ENCODE measurements at regions not wholly inside any gene's neighbourhood (a gene's known extent, or its start where the extent isn't known, plus 50 kb on each side); places are given as distances from the start of the nearest gene placed in this dataset.

DNA sequence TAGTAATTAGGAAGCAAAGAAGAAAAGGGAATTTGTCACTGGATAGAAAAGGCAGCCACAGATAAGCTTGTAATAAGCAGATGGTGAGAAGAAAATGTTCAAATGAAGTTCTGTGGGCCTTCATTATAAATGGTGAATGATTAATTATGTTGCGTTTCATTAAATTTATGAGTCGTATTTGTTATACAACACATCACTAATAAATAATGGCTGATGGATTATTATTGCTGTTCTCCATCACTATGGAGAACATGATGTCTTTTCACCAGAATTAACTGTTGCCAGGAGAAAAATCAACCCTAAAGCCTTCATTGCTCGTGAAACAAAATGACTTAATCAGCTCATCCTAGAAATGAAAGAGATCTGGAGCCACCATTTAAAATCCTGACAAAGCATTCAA lies 158.5 kb downstream of the BTBD3 start:
- peaks cover 0 to 3% (median 0%) of the 10 kb centered on the region in 3 donors for H3K27me3 Mint-ChIP-seq (ENCODE audit: low read depth in 3 of 3)
- Histone ChIP-seq H3K9me3 (replicated peaks in 1 of 2; ENCODE audit: control insufficient read depth in 1 of 2, insufficient read depth in 1 of 2, low read length in 2 of 2) (peaks cover 0 to 4% of the 10 kb centered on the region in 2 donors), H3K4me1 (ENCODE audit: control insufficient read depth in 1 of 2, insufficient read depth in 2 of 2, low read length in 2 of 2) (peaks cover 10 to 14% of the 10 kb centered on the region in 2 donors), H3K4me2 (replicated peaks; ENCODE audit: extremely low read depth, low read length, poor library complexity, severe bottlenecking) (no peak overlapping the region), H3K36me3 (replicated peaks in 1 of 2; ENCODE audit: control insufficient read depth in 1 of 2, insufficient read depth in 2 of 2, low read length in 2 of 2) (no peaks in the 10 kb centered on the region), H3K9ac (ENCODE audit: insufficient read depth, low read length, poor library complexity, severe bottlenecking) (no peak overlapping the region), H3K27me3 (ENCODE audit: control insufficient read depth in 2 of 2, insufficient read depth in 2 of 2, low read length in 2 of 2) (no peaks in the 10 kb centered on the region), H2AFZ (ENCODE audit: insufficient read depth, low read depth, low read length, poor library complexity, severe bottlenecking) (no peak overlapping the region), H3K79me2 (ENCODE audit: insufficient read depth, low read length) (no peaks in the 10 kb centered on the region), H3K4me3 (replicated peaks in 1 of 3; ENCODE audit: low read depth in 2 of 3, low read length in 3 of 3) (no peak overlapping the region), H4K20me1 (ENCODE audit: insufficient read depth, low read length) (no peaks in the 10 kb centered on the region), H3K27ac (ENCODE audit: low read depth in 1 of 2, low read length in 2 of 2) (no peak overlapping the region)
- peaks cover 0 to 3% of the 10 kb centered on the region in 2 donors for H3K36me3 Mint-ChIP-seq
- H3K9me3 Mint-ChIP-seq, result peaks cover 1 to 13% (median 5%) of the 10 kb centered on the region in 7 donors
- no CpG with 5 or more reads among the region's 3 CpGs for WGBS (ENCODE audit: insufficient coverage)
- H3K27ac Mint-ChIP-seq, result no peak overlapping the region
- intact Hi-C loops (cut with micrococcal nuclease), result no loop called here
- no peak for DNase-seq
- TF ChIP-seq, protein P1, sequence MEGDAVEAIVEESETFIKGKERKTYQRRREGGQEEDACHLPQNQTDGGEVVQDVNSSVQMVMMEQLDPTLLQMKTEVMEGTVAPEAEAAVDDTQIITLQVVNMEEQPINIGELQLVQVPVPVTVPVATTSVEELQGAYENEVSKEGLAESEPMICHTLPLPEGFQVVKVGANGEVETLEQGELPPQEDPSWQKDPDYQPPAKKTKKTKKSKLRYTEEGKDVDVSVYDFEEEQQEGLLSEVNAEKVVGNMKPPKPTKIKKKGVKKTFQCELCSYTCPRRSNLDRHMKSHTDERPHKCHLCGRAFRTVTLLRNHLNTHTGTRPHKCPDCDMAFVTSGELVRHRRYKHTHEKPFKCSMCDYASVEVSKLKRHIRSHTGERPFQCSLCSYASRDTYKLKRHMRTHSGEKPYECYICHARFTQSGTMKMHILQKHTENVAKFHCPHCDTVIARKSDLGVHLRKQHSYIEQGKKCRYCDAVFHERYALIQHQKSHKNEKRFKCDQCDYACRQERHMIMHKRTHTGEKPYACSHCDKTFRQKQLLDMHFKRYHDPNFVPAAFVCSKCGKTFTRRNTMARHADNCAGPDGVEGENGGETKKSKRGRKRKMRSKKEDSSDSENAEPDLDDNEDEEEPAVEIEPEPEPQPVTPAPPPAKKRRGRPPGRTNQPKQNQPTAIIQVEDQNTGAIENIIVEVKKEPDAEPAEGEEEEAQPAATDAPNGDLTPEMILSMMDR (IDR thresholded peaks at IDR 0.05), result no peak
- peaks cover 13% of the 10 kb centered on the region for H3K4me1 Mint-ChIP-seq
- H3K4me3 Mint-ChIP-seq, result no peak overlapping the region

DNA sequence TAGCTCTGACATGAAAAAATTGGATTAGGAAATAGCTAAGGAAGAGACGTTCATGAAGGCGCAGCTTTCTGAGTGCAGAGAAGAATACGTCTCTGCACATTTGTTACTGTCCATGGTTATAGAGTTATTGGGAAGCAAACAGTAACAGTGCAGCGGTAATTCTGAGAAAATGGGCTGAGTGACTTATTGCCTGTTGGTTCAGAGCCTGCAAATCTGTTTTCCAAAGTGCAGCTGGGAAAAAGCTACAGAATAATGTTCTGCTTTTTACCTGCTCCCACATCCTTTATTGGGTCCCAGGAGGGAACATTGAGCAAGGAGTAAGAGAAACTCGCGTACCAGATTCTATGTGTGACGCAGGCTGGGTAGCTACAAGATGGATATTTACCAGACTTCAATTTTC lies 160.2 kb downstream of the BTBD3 start:
- no peak overlapping the region for H3K4me3 ChIP-seq (replicated peaks in 1 of 3; ENCODE audit: low read depth in 2 of 3, low read length in 3 of 3)
- no peak overlapping the region for H2AFZ ChIP-seq (ENCODE audit: insufficient read depth, low read depth, low read length, poor library complexity, severe bottlenecking)
- no peak overlapping the region for H3K4me3 Mint-ChIP-seq
- no peaks in the 10 kb centered on the region for H3K36me3 ChIP-seq (replicated peaks in 1 of 2; ENCODE audit: control insufficient read depth in 1 of 2, insufficient read depth in 2 of 2, low read length in 2 of 2)
- H3K9me3 ChIP-seq (replicated peaks in 1 of 2; ENCODE audit: control insufficient read depth in 1 of 2, insufficient read depth in 1 of 2, low read length in 2 of 2), result peaks cover 0 to 4% of the 10 kb centered on the region in 2 donors
- no peaks in the 10 kb centered on the region for H3K27me3 ChIP-seq (ENCODE audit: control insufficient read depth in 2 of 2, insufficient read depth in 2 of 2, low read length in 2 of 2)
- H3K79me2 ChIP-seq (ENCODE audit: insufficient read depth, low read length), result no peaks in the 10 kb centered on the region
- intact Hi-C loops (cut with micrococcal nuclease), result no loop called here
- no peak overlapping the region for H3K27ac Mint-ChIP-seq
- H3K4me1 Mint-ChIP-seq, result peaks cover 13% of the 10 kb centered on the region
- H3K27ac ChIP-seq (ENCODE audit: low read depth in 1 of 2, low read length in 2 of 2), result no peak overlapping the region
- H3K4me2 ChIP-seq (replicated peaks; ENCODE audit: extremely low read depth, low read length, poor library complexity, severe bottlenecking), result no peak overlapping the region
- H3K9me3 Mint-ChIP-seq, result peaks cover 0 to 12% (median 3%) of the 10 kb centered on the region in 7 donors
- 87% methylated on average over 7 of the region's 7 CpGs for WGBS (ENCODE audit: insufficient coverage)
- H3K4me1 ChIP-seq (ENCODE audit: control insufficient read depth in 1 of 2, insufficient read depth in 2 of 2, low read length in 2 of 2), result peaks cover 10 to 14% of the 10 kb centered on the region in 2 donors
- no peaks in the 10 kb centered on the region for H4K20me1 ChIP-seq (ENCODE audit: insufficient read depth, low read length)
- DNase-seq, result no peak
- peaks cover 0 to 2% (median 0%) of the 10 kb centered on the region in 3 donors for H3K27me3 Mint-ChIP-seq (ENCODE audit: low read depth in 3 of 3)
- H3K36me3 Mint-ChIP-seq, result peaks cover 0 to 3% of the 10 kb centered on the region in 2 donors
- H3K9ac ChIP-seq (ENCODE audit: insufficient read depth, low read length, poor library complexity, severe bottlenecking), result no peak overlapping the region
- TF ChIP-seq, protein P1 (IDR thresholded peaks at IDR 0.05), result no peak

All from CD14-positive monocyte (primary cell).